HG02870 (cell line): ENCODE measurements at regions not wholly inside any gene's neighbourhood (a gene's known extent, or its start where the extent isn't known, plus 50 kb on each side); places are given as distances from the start of the nearest gene placed in this dataset.
"Not testable (repeated sequence)": the region's sequence is repeated elsewhere in the genome, so short reads cannot be mapped to it uniquely, and the experiment has no call there.

Experiments used
- ATAC-seq: cut with Tn5 transposase; IDR thresholded peaks from one replicate; pipeline ENCODE4 v1.9.1; 2021; ENCODE audit warnings: mild to moderate bottlenecking, moderate library complexity; ENCODE audit not compliant: unreplicated experiment

- ATAC-seq = peak; percentile 54
These were observed 92.1 kb upstream of the BLID start for GRCh38 chr11:122207921-122208764.

GRCh38 chr11:122207505-122207904 is 91.5 kb upstream of the BLID start:
- no peak for ATAC-seq

- no peak for ATAC-seq
These were observed 89.0 kb upstream of the BLID start for GRCh38 chr11:122205036-122205435.

- no peak for ATAC-seq
These were observed 88.2 kb upstream of the BLID start for GRCh38 chr11:122204206-122204605.

- no peak for ATAC-seq
These were observed 87.0 kb upstream of the BLID start for GRCh38 chr11:122202951-122203456.

GRCh38 chr11:122202161-122202950 is 86.3 kb upstream of the BLID start:
- no peak for ATAC-seq

- no peak for ATAC-seq
These were observed 85.1 kb upstream of the BLID start for GRCh38 chr11:122201106-122201505.

- no peak for ATAC-seq
These were observed 83.6 kb upstream of the BLID start for GRCh38 chr11:122199661-122200060.

- no peak for ATAC-seq
These were observed 82.4 kb upstream of the BLID start for GRCh38 chr11:122198291-122198983.

GRCh38 chr11:122197066-122197987 is 81.3 kb upstream of the BLID start:
- no peak for ATAC-seq

GRCh38 chr11:122195790-122196189 is 79.8 kb upstream of the BLID start:
- ATAC-seq = no peak

GRCh38 chr11:122193881-122194480 is 78.0 kb upstream of the BLID start:
- ATAC-seq = not testable (repeated sequence)

- no peak for ATAC-seq
These were observed 77.4 kb upstream of the BLID start for GRCh38 chr11:122193457-122193856.

- peak; percentile 62 for ATAC-seq
These were observed 76.7 kb upstream of the BLID start for GRCh38 chr11:122192634-122193255.

- no peak for ATAC-seq
These were observed 74.8 kb upstream of the BLID start for GRCh38 chr11:122190768-122191167.

- ATAC-seq = no peak
These were observed 73.2 kb upstream of the BLID start for GRCh38 chr11:122189229-122189628.

- ATAC-seq = no peak
These were observed 71.6 kb upstream of the BLID start for GRCh38 chr11:122187373-122188165.

GRCh38 chr11:122186439-122187080 is 70.5 kb upstream of the BLID start:
- no peak for ATAC-seq
